ACC112 (cell line): ENCODE measurements at regions not wholly inside any gene's neighbourhood (a gene's known extent, or its start where the extent isn't known, plus 50 kb on each side); places are given as distances from the start of the nearest gene placed in this dataset.
A peak's percentile ranks its signal among the peaks of the same experiment; 100 is the strongest.
"Not testable (repeated sequence)": the region's sequence is repeated elsewhere in the genome, so short reads cannot be mapped to it uniquely, and the experiment has no call there.

Experiments
- H2AFZ ChIP-seq: fragments of 200-600 bp; sonication (generic); one replicate; pipeline ENCODE4 v1.6.0; 2017; ENCODE audit warnings: antibody characterized with exemption, low read length; ENCODE audit not compliant: unreplicated experiment
- H3K27ac ChIP-seq: fragments of 200-600 bp; sonication (generic); 2 replicates; pipeline ENCODE4 v1.5.1; 2014; ENCODE audit warnings: low read depth, mild to moderate bottlenecking, antibody characterized with exemption, low read length, moderate library complexity
- H3K27me3 ChIP-seq: fragments of 200-600 bp; sonication (generic); 2 replicates; pipeline ENCODE4 v1.6.1; 2014; ENCODE audit warnings: mild to moderate bottlenecking, antibody characterized with exemption, low read length, moderate library complexity, mixed read lengths; ENCODE audit not compliant: insufficient read depth
- H3K36me3 ChIP-seq: fragments of 200-600 bp; sonication (generic); 2 replicates; pipeline ENCODE4 v1.6.1; 2016; ENCODE audit warnings: mild to moderate bottlenecking, antibody characterized with exemption, low read length, moderate library complexity, mixed read lengths; ENCODE audit not compliant: insufficient read depth
- H3K4me1 ChIP-seq: fragments of 200-600 bp; sonication (generic); one replicate; pipeline ENCODE4 v1.6.1; 2016; ENCODE audit warnings: low read length, mixed read lengths; ENCODE audit not compliant: insufficient read depth, unreplicated experiment, control insufficient read depth
- H3K4me3 ChIP-seq: fragments of 200-600 bp; sonication (generic); 2 replicates; pipeline ENCODE4 v1.5.1; 2014; ENCODE audit warnings: mild to moderate bottlenecking, low read depth, low read length
- H3K79me2 ChIP-seq: fragments of 200-600 bp; sonication (generic); one replicate; pipeline ENCODE4 v1.6.0; 2016; ENCODE audit warnings: low read length; ENCODE audit not compliant: control insufficient read depth, unreplicated experiment, insufficient read depth

DNA sequence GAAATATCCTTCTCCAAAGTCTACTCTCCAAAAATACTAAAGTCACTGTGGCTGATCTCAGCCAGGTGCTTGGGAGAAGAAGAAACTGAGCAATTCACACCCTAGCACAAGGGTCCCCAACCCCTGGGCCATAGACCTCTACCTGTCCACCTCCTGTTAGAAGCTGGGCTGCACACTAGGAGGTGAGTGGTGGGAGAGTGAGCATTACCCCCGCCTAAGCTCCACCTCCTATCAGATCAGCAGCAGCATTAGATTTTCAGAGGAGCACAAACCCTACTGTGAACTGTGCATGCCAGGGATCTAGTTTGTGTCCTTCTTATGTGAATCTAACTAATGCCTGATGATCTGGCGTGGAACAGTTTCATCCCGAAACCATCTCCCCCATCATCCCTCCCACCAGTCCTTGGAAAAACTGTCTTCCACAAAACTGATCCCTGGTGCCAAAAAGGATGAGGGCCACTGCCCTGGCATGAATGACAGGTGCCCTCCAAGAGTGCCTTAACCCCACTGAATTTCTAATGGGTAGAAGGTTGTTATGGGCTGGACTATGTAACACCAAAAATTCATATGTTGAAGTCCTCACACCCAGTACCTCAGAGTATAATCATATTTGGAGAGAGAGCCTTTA, 109.2 kb upstream of the CDYL start:
- no peak overlapping the region for H3K27ac ChIP-seq
- no peaks in the 10 kb centered on the region for H3K36me3 ChIP-seq
- peaks cover 8% of the 10 kb centered on the region for H3K4me1 ChIP-seq
- no peaks in the 10 kb centered on the region for H3K79me2 ChIP-seq
- no peak overlapping the region for H2AFZ ChIP-seq
- H3K4me3 ChIP-seq, result no peak overlapping the region
- H3K27me3 ChIP-seq, result no peaks in the 10 kb centered on the region

DNA sequence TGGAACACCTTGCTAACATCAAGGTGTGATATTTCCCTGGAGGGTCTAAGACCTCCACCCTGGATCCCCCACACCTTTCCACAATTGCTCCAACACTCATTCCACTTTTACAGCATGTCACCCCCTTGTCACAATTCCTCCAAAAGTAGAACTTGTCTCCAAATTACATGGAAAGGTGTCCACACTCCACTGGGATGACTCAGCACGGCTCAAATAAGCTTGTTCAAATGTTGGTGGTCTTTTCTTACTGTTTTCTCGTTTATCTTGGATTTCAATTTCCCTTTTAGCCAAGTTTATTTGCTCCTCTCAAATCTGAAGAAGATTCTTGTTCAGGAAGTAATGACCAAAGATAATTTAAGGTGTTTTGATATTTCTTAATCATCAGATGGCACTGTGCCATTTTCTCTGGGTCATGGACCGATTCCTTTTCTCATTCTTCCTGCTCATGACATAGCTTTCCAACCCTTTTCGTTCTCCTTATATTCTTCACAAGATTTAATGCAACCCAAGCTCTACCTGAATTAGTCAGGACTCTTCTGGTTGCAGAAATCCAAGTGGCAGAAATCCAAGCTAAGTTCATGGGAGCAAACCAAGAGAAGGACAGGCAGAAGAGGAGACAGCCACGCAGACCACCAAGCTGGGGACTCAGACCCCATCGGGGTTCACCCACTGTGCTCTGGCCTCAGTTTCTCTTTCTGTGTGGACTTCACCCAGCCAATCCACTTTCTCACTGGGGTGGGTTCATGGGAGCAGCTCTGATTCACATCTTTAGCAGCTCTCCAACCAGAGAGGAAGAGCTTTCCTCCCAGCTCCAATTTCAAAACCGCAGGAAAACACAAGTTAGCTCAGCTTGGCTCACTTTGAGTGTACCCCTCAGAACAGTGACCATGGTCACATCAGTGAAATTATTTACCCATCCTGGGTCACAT, 110.5 kb upstream of the CDYL start:
- no peak overlapping the region for H3K27ac ChIP-seq

DNA sequence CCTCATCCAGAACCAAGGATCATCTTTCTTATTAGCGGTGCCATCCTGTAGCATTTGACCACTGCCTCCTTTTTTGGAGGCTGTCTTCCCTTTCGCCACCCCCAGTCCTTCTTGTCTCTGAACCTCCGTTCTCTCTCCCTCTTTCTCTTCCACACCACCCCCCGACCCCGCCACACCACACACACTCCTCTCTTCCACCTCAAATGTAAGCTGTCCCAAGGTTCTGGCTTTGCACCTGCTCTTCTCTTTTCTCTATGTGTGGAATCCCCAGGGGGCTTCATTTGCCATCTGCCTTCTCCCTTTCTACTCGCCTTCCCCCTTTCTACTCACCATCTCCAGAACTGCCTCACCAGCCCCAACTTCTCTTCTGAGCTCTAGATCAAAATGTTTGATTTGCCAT, 111.3 kb upstream of the CDYL start:
- H3K27ac ChIP-seq, result no peak overlapping the region
- peaks cover 8% of the 10 kb centered on the region for H3K4me1 ChIP-seq
- no peaks in the 10 kb centered on the region for H3K36me3 ChIP-seq
- no peak overlapping the region for H3K4me3 ChIP-seq
- no peaks in the 10 kb centered on the region for H3K27me3 ChIP-seq
- no peak overlapping the region for H2AFZ ChIP-seq
- H3K79me2 ChIP-seq, result no peaks in the 10 kb centered on the region

More for the DNA sequence above, 110.5 kb upstream of the CDYL start:
- Histone ChIP-seq H3K27me3 (no peaks in the 10 kb centered on the region), H3K4me3 (no peak overlapping the region), H2AFZ (no peak overlapping the region), H3K36me3 (no peaks in the 10 kb centered on the region), H3K79me2 (no peaks in the 10 kb centered on the region), H3K4me1 (peaks cover 8% of the 10 kb centered on the region)

DNA sequence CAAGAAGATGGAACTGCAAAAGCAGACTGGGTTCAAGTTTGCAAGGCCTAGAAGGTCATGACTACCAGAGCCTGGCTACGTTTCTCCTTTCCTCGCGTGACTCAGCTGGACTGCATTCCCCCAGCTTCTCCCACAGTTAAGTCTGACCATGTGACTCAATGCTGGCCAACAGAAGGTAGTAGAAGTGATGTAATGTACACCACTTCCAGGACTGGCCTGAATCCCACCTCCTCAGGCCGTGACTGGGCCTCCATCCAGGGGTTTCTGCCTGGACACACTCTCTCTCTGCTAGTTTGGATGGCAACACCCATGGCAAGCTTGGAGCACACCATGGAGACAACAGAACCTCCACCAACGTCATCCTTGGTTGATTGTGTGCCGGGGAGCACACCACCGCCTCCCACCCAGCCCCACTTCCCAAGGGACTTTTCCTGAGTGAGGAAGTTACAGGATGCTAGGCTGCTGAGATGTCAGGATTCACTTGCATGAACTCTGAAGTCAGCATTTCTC, 112.0 kb upstream of the CDYL start:
- Histone ChIP-seq H3K27me3 (no peaks in the 10 kb centered on the region), H2AFZ (peak overlapping the region; percentile 31), H3K27ac (no peak overlapping the region), H3K4me1 (peaks cover 8% of the 10 kb centered on the region), H3K36me3 (no peaks in the 10 kb centered on the region), H3K4me3 (no peak overlapping the region), H3K79me2 (no peaks in the 10 kb centered on the region)

DNA sequence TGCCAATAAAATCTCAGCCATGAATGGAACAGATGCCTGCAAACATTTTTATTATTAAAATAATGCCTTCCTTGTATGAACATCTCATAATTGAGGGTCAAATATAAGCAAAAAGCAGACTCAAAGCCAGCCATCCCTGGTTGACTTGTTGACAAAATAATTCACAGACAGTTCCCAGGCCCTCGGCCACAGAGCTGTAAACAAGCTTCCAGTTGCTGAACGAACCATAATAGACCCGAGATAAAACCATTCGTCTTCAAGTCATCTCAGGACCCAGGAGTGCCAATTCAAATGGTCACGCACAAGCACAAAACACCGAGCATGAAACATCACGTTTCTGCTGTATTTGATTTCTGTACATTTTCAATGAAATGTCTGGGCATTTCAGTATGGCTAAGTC, 113.3 kb upstream of the CDYL start:
- H3K4me3 ChIP-seq, result no peak overlapping the region
- H3K4me1 ChIP-seq, result peaks cover 8% of the 10 kb centered on the region
- no peak overlapping the region for H2AFZ ChIP-seq
- H3K27ac ChIP-seq, result no peak overlapping the region
- no peaks in the 10 kb centered on the region for H3K27me3 ChIP-seq
- H3K79me2 ChIP-seq, result no peaks in the 10 kb centered on the region
- no peaks in the 10 kb centered on the region for H3K36me3 ChIP-seq

DNA sequence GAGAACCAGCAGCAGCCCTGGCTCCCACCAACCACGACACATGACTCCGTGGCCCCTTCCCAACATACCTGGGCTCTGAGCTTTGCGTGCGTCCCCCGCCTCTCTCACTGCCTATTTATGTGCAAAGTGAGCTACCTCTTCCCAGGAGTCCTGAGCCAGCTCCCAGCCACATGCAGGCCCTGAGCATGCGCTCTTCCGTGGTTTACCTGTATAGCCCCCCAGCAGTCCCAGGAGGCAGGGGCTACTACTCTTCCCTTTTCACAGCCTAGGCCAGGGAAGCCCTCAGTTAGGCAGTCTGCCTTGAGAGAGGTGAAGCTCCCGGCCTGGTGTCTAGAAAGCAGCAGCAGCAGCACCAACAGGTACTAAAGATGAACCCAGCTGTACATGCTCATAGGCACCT, 114.8 kb upstream of the CDYL start:
- no peak overlapping the region for H2AFZ ChIP-seq

DNA sequence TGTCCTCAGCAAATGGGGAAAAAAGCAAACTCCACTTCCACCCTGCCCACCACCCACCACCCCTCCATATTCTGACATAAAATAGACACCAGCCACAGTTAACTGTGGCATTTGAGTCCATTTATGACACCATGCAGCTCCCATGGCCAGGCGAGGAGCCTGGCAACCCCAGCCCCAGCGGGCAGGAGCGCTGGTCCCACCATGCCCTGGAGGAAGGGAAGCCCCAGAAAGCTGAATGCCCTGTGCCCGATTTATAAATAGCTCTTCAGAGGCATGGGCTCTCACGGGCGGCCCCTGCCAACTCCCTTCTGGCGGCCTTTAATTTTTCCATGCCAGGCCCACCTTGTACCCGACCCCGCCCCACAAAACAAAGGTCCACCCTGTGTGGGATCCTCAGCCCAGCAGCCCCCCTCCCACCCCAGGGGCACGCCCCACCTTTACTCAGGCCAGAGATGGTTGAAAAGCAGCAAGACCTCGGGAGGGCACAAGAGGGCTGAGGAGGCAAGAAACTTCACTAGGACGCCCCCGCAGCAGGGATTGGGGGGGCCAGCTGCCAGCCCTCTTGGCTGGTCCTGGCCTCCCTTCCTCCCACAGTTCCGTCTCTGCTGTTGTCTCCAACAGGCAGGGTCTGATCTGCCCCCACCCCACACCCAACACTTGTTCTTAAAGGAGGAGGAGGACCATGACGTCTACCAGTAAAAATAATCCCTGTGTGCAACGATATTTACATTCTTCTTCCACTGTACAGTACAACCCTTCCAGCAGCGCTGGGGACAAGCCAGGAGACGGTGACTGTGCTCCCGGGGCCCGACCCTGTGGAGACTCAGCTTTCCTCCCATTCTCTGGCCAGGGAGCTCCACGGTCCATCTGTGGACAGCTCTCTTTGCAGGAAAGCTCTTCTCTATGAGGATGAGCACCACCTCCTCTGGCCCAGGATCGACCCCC, 115.6 kb upstream of the CDYL start:
- Histone ChIP-seq H3K27ac (no peak overlapping the region), H3K4me3 (no peak overlapping the region), H3K27me3 (no peaks in the 10 kb centered on the region), H3K79me2 (no peaks in the 10 kb centered on the region), H2AFZ (no peak overlapping the region), H3K36me3 (no peaks in the 10 kb centered on the region), H3K4me1 (peaks cover 4% of the 10 kb centered on the region)

More for the DNA sequence above, 114.8 kb upstream of the CDYL start:
- no peak overlapping the region for H3K27ac ChIP-seq
- no peak overlapping the region for H3K4me3 ChIP-seq
- H3K4me1 ChIP-seq, result peaks cover 8% of the 10 kb centered on the region
- H3K79me2 ChIP-seq, result no peaks in the 10 kb centered on the region
- no peaks in the 10 kb centered on the region for H3K36me3 ChIP-seq
- H3K27me3 ChIP-seq, result no peaks in the 10 kb centered on the region

DNA sequence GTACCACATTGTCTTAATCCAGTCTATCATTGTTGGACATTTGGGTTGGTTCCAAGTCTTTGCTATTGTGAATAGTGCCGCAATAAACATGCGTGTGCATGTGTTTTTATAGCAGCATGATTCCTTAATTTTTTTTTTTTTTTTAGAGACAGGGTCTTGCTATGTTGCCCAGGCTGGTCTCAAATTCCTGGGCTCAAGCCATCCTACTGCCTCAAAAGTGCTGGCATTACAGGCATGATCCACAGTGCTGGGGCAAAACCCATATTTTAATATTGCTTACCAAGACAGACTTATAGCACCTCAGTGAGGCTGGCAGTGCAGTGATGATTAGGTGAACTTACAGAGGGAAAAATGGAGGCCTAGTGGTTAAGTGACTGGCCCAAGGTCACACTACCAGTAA, 116.5 kb upstream of the CDYL start:
- H3K4me1 ChIP-seq, H3K79me2 ChIP-seq, H3K27me3 ChIP-seq, H3K27ac ChIP-seq, H2AFZ ChIP-seq, H3K36me3 ChIP-seq, H3K4me3 ChIP-seq: not testable (repeated sequence)

DNA sequence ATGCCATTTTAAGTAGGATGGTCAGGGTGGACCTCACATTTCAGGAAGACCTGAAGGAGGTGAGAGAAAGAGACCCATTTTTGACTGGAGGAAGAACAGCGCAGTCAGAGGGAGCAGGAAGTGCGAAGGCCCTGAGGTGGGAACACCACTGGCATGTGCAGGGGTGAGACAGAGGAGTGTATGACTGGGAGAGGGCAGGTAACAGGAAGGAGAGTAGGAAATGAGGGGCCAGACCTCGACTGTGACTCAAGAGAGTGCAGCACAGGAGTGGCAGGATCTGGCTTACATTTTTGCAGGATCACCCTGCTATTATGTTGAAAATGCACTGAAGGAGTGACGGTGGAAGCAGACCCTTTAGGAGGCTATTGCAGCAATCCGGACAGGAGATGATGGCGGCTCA, 117.7 kb upstream of the CDYL start:
- Histone ChIP-seq H2AFZ (no peak overlapping the region), H3K79me2 (no peaks in the 10 kb centered on the region), H3K27ac (no peak overlapping the region), H3K36me3 (no peaks in the 10 kb centered on the region), H3K4me1 (no peaks in the 10 kb centered on the region), H3K4me3 (no peak overlapping the region), H3K27me3 (no peaks in the 10 kb centered on the region)

DNA sequence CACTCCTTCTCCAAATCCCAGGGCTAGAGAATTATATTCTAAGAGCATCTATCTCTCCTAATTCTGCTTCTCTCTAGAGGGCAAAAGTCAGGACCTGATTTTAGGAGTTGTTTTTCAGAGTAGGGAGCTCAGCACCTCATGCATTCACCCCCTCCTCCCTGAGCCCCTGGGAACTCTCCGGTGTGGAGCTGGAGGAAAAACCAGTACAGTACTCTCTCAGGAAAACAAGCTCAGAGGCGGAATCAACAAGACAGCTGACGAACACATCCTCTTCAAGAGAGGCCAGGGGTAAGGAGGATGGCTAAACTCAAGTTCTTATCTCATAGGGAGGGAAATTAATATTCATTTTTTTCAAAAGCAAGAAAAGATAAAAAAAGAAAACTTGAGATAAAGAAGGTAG, 120.1 kb upstream of the CDYL start:
- Histone ChIP-seq H2AFZ (no peak overlapping the region), H3K4me3 (no peak overlapping the region), H3K36me3 (no peaks in the 10 kb centered on the region), H3K27me3 (no peaks in the 10 kb centered on the region), H3K4me1 (no peaks in the 10 kb centered on the region), H3K79me2 (no peaks in the 10 kb centered on the region), H3K27ac (no peak overlapping the region)
